Uterus (tissue), 2 donors: ENCODE measurements at regions not wholly inside any gene's neighbourhood (a gene's known extent, or its start where the extent isn't known, plus 50 kb on each side); places are given as distances from the start of the nearest gene placed in this dataset.

ENCODE experiments used
- CTCF ChIP-seq, 4 experiments: fragments of 200-600 bp in 2 of 4; fragments of 450-650 bp in 2 of 4; sonication (generic) in 2 of 4; IDR thresholded peaks; one replicate each; pipeline ENCODE4 v1.5.1; 2016 to 2019; ENCODE audit warnings: antibody characterized with exemption in 4 of 4, mild to moderate bottlenecking in 2 of 4, moderate library complexity in 1 of 4
- POLR2A ChIP-seq, 2 donors: fragments of 450-650 bp; IDR thresholded peaks; one replicate each; pipeline ENCODE4 v1.6.1; 2016; ENCODE audit warnings: antibody characterized with exemption in 2 of 2, mild to moderate bottlenecking in 1 of 2, moderate library complexity in 1 of 2

DNA sequence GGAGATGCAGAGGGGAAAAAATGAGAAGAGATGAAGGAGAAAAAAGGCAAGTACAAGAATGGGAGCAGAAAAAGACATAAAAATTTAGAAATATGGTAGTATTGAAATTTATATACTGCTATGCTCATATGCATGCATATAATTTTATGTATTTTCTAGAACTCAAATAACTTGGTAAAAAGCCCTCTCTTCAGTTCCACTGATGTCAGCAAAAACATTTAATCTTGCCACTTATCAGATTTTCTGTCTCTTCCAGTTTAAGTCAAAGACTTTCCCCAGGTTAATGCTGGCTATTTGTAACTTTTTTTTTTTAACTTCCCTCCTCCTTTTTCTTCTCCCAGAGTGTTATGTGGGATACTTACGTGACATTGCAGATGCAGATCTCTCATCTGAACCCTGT is 617.5 kb upstream of the CPEB2 start:
- no peak for TF ChIP-seq CTCF (IDR thresholded peaks at IDR 0.05)
- TF ChIP-seq POLR2A (IDR thresholded peaks at IDR 0.05) = no peak
